T-helper 1 cell (primary cell): ENCODE measurements at regions not wholly inside any gene's neighbourhood (a gene's known extent, or its start where the extent isn't known, plus 50 kb on each side); places are given as distances from the start of the nearest gene placed in this dataset.

Source experiments
- DNase-seq, 5 donors: peaks; one replicate each; pipeline ENCODE4 v3.0.0-alpha.2; 2012 to 2020

GRCh38 chr18:61616111-61616610 is 276.6 kb downstream of the RNF152 start:
- DNase-seq: no peak

DNA sequence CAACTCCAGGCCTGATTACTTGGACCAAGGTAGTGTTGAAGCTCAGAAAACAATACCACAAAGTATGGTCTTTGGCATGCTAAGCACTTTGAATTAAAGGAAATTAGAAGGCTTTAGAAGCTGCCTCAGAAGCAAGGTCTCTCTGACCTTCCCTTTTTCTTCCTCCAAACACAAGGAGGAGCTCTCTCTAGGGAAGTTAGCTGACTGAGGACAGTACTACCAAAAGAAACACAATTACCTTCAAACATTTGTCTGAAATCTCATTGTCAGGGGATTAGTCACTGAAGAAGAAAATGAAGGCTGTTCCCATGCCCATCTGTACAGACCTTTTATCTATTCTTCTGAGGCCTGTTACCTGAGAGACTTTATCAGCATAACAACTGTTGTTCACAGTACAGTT is 279.3 kb downstream of the CDH20 start:
- no peak for DNase-seq

GRCh38 chr18:61609131-61609530 is 275.9 kb downstream of the CDH20 start:
- no peak for DNase-seq

DNA sequence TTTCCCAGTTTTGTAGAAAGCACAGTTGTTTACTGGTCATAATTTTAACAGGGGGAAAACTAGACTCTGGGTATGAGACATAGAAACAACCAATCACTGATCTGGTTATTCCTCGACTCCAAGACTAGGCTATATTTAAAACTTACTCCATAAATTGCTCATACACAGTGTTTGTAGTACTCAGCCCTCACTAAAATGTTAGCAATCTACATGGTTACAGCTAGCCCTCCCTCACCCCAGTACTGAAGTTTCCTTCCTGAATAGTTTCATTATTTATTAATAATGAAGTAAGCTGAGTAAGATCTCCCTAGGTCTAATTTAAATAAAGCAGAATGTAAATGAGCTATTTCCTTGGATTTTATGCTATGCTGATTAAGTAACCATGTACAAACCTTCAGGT is 275.1 kb downstream of the CDH20 start:
- no peak for DNase-seq

DNA sequence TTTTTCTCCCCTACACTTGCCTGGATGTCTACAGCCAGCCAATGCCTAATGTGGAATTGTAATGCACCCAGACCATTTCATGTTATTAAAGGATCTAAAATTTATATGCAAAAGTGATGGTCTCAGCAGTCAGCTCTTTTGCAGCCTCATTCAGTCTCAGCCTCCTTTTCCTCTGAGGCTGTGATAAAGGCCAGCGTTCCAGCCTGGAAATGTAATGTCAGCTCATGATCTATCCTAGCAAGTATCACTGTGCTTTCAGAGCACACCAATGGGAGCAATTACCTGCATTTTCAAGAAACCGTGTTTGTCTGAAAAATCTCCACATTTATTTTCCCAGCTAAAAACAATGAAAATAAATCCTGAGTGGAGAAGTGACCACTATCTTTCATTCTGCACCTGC is 274.6 kb downstream of the CDH20 start:
- no peak for DNase-seq

- DNase-seq: no peak
Measured at GRCh38 chr18:61606759-61607158, 273.5 kb downstream of the CDH20 start.

GRCh38 chr18:61606068-61606660 is 272.9 kb downstream of the CDH20 start:
- DNase-seq: no peak

DNA sequence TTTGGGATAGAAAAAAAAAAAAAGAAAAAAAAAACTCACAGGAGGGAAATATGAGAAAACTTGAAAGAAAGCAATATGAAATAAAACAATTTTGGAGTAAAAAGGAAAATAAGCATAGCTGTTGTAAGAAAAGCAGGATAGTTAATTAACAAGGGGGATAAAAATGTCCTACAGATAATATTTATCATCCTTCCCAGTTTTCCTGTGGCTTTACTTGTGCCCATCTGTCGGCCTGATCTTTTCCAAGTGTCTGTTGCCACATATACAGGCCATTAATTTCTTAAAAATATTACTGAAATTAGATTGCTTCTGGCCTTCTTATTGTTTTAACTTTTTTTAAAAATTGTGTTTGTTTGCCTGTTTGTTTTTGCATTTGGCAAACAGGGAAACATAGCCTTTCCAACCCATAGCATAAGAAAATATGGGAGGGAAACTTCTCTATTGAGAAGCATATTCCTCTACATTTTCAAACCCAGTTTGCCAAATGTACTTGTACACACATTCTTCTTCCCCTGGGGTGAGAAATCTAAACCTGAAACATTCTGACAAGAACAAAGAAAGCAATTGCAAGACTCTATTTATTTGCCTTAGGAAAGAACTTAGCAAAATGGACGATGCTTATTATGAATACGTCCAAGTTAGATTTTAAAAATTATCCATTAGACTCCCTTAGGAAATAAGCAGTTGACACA is 272.3 kb downstream of the CDH20 start:
- no peak for DNase-seq
